Inferior parietal cortex (tissue), 1 donor: ENCODE measurements at regions not wholly inside any gene's neighbourhood (a gene's known extent, or its start where the extent isn't known, plus 50 kb on each side); places are given as distances from the start of the nearest gene placed in this dataset.

ENCODE experiments used
- DNase-seq: peaks from one replicate; pipeline ENCODE4 v3.0.0-alpha.2; 2016; ENCODE audit errors: extremely low spot score

GRCh38 chr3:17946619-17947018 is 204.2 kb upstream of the TBC1D5 start:
- DNase-seq = no peak

DNA sequence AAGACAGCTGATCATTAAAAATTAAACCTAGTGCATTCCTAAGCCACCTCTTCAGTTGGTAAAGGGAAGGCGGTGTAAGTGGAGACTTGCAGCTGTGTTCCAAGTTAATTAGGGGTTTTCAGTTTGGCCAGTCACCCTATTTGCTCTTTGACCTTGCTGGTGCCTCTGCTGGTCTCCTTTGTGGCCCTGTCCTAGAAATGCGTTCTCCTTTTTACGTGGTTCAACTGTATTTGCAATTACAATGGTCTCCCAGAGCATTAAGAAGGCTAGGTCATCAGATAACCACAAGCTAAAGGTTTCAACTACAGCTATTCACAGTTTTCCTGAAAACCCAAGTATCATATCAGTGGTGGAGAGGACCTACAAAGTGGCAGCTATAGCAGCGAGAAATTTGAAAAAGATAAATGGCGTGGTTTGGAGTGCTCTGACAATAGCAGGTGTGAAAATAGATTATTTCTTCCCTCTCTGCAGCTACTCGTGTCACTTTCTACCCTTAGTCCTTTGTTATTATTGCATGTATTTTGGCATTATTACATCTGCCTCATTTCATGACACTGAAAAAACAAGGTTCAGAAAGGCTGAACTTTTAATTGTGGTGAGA is 203.5 kb upstream of the TBC1D5 start:
- DNase-seq = no peak

GRCh38 chr3:17945018-17945798 is 202.8 kb upstream of the TBC1D5 start:
- DNase-seq = no peak

DNA sequence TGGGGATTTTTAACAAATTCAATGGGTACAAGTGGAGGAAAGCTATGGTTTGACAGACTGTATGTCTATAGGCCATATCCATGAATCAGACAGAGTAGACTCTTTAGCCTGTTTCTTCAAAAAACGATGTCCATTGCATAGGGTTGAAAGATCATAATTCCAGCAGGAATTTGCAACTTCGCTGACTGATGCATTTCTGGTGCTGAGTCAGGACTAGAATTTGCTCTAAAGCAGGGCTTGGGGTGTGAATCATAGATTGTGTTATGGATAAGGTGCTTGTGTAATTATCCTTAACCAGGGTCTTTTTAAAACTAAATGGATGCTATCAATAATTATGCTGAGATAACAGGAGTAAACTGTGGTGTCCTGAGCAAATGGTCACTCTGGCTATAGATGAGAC is 200.4 kb upstream of the TBC1D5 start:
- DNase-seq = no peak

DNA sequence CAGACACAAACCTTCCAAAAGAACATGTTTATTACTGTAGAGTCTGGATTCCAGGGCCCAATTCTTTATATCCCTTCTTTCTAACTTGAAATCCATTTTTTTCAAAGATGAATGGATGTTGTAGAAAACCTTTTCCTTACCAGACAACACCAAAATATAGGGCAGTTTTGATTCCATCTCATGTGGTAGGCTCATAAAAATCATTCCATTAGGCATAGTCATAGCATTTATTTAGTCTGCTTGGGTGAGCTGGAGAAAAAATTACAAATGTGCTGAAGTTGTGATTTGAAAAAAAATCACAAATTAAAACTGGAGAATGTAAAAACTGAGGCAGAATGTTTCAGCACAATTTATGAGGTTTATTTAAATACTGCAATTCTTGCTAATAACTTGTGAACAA is 199.3 kb upstream of the TBC1D5 start:
- DNase-seq = no peak

- no peak for DNase-seq
Measured at GRCh38 chr3:17941152-17941551, 198.7 kb upstream of the TBC1D5 start.

DNA sequence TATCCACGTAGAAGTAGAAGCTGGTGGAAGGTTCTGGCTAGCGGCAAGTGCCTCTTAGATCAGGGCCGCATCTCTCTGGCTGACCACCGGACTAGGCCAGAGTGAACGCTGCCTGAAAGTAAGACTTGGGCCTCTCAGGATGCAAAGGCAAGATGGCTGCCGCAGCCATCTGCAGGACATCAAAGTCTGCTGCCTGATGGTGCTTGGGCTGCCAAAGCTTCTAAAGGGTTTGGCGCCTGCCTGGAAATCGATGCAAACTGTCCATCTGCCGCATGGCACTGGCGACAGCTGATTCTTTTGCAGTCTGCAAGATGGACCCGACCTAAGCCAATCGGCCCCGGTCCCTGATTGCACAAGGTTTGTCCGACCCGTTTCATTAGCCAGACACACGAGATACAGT is 196.7 kb upstream of the TBC1D5 start:
- no peak for DNase-seq

GRCh38 chr3:17938313-17938712 is 195.9 kb upstream of the TBC1D5 start:
- DNase-seq = no peak

DNA sequence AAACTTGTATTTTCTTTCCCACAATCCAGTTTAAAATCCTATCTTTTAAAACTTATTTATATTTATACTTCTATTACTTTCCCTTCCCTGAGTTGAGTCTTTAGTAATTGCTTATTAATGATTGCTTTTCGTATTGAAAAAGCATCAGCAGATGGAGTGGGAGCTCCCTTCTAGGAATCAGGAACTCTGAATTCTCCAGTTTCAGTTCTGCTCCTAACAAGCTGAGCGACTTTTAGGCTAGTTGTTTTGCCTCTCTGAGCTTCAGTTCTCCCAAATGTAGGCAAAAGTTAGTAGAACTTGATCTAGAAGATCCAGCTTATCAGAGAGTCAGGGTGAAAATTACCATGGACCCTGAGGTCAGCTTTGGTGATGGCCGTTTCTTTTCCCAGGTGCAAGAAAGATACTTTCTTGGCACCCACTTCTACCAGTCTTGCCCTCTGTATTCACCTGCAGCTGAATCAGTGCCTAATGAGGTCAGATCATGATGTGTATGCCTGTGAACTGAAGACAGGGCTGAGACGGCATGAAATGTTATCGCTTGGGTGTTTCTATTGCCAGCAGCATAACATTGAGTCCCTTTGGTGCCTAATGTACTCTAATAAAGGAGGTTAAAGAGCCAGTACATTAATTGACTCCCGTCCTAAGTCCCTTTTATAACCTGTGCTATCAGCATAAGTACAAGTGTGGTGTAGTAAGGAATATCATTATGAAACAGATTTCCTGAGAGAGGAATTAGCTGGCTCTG is 194.5 kb upstream of the TBC1D5 start:
- DNase-seq = no peak

GRCh38 chr3:17935222-17935621 is 192.8 kb upstream of the TBC1D5 start:
- DNase-seq = no peak

GRCh38 chr3:17932136-17932771 is 189.8 kb upstream of the TBC1D5 start:
- DNase-seq = no peak

GRCh38 chr3:17931131-17931530 is 188.7 kb upstream of the TBC1D5 start:
- no peak for DNase-seq

DNA sequence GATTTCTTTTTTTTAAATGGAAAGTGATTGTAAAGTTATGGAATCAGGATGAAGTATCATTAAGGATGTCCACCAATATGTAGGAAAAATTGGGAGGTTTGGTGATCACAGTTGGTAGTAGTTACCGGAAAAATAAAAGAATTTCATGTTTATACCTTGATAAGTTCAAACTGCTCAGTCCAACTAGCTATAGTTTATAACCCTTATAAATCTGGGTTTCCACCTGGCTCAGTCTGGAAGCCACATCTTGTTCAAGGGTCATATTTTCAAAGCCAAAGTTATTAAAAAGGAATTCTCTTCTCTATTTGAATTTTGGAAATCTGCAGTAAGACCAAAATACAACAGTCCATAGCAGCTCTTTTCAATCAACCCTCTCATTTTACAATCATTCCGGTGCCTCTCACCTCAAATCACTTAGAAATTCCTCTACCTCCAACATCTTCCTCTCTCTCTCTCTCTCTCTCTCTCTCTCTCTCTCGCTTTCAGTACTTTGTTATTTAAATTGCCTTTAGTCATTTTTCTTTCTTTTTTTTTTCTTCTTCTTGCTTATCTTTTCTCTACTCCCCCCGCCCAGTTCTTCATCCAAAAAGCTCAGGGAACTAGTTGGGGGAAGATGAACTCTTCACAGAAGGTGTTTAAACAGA is 186.2 kb upstream of the TBC1D5 start:
- no peak for DNase-seq

DNA sequence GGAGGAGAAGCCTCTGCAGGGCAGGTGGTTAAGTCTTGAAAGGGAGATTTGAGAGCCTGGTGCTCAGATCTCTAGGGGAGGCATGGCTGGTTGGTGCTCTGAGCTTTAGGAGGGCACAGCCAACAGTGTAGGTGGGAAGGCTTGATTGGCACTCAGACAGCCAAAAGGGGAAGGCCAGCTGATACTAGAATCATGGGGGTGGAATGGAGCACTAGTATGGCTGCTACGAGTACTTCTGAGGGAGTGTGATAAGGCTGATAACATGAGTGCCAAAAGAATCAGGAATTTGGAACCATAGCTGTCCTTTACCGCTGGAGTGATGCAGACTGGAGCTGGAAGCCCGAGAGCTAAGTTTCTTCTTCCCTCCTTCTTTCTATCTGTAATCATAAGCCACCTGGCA is 184.6 kb upstream of the TBC1D5 start:
- no peak for DNase-seq

DNA sequence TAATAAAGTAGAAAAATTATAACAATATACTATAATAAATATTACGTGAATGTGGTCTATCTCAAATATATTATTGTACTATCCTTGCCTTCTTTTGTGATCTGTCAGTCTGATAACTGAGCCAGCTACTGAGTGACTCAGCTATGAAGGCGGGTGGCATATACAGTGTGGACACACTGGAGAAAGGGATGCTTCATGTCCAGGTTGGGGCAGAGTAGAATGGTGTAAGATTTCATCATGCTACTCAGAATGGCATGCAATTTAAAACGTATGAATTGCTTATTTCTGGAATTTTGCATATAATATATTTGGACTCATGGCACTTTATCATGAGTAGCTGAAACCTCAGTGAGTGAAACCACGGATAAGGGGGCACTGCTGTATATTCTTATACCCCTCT is 172.9 kb upstream of the TBC1D5 start:
- no peak for DNase-seq

DNA sequence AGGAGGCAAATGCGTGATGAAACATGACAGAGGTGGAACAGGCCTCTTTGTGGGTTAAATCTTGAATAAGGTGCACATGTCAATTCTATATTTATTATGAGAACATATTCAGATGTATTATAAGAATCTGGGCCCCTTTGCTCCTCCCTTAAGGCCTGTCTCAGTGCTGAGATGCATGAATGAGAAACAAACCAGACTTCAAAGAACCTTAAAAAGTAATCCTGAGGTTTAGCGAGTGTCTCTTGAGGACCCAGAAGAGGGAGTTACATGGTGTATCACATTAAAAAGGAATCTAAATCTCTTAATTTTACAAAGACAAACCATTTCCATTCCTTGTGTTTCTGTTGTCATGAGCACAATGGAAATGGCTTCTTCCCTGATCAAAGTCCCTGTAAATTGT is 170.9 kb upstream of the TBC1D5 start:
- no peak for DNase-seq

- no peak for DNase-seq
Measured at GRCh38 chr3:17911986-17912760, 169.7 kb upstream of the TBC1D5 start.

DNA sequence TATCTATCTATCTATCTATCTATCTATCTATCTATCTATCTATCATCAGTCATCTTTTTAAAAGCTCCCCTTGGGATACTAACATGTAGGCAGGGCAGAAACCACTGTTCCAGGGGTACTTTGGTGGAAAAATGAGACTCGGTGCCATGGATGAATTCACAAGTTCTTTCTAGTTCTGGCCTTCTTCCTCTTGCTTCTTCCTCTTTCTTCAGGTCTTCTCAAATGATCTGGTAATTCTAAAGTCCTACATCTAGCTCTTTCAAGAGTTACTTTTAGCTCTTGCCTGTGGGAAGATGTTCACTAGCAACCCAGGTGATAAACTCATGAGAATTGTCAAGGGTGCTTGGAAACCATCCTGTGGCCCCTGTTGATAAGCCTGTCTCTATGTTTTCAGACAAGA is 168.5 kb upstream of the TBC1D5 start:
- no peak for DNase-seq

- no peak for DNase-seq
Measured at GRCh38 chr3:17909714-17910113, 167.3 kb upstream of the TBC1D5 start.

- DNase-seq = no peak
Measured at GRCh38 chr3:17908399-17909191, 166.2 kb upstream of the TBC1D5 start.
